MG63 (cell line): ENCODE measurements at regions not wholly inside any gene's neighbourhood (a gene's known extent, or its start where the extent isn't known, plus 50 kb on each side); places are given as distances from the start of the nearest gene placed in this dataset.
"Not testable (repeated sequence)": the region's sequence is repeated elsewhere in the genome, so short reads cannot be mapped to it uniquely, and the experiment has no call there.

Source experiments
- DNase-seq: peaks from one replicate; pipeline ENCODE4 v3.0.0-alpha.2; 2020
- H3K27me3 ChIP-seq: fragments of 250-450 bp; sonication (Bioruptor Pico); 2 replicates; pipeline ENCODE4 v1.5.1; 2020; ENCODE audit warnings: mild to moderate bottlenecking, moderate library complexity
- H3K36me3 ChIP-seq: fragments of 250-450 bp; sonication (Bioruptor Pico); 2 replicates; pipeline ENCODE4 v1.5.1; 2020; ENCODE audit warnings: mild to moderate bottlenecking, moderate library complexity
- H3K4me3 ChIP-seq: fragments of 250-450 bp; sonication (Bioruptor Pico); 2 replicates; pipeline ENCODE4 v1.5.1; 2020; ENCODE audit warnings: mild to moderate bottlenecking, moderate library complexity
- H3K9me3 ChIP-seq: fragments of 250-450 bp; sonication (Bioruptor Pico); 2 replicates; pipeline ENCODE4 v1.5.1; 2020; ENCODE audit warnings: mild to moderate bottlenecking, moderate library complexity

DNA sequence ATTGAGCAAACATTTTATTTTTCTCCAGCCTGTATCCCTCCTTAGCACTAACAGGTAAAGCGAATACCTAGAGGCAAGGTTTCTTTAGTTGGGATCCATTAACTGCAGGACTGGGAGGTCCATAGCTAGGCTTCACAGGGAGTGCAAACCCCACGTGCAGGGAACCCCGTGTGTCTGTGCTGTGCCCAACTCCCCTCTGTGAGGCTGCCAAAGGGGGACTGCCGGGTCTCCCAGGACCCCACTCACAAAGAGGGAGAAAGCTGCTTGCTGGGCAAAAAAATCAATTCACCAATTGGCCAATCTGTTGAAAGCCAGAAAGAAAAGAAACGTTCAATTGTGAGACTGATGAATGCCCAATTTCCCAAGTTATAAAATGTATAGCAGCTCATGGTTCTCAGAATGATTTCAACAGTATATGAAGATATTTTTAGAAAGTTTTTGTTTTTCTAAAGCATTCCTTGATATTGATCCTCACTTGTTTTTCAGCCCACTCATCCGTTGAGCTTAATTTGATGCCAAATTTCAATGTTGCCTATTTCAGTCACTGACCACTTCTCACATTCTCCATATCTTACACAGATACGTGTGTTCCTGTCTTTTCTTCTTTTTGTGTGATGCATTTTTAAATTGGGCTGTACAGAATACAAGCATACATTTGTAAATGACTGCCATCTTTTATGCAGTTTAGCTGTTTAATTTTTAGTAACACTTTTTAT is 202.7 kb upstream of the PRSS58 start:
- no peaks in the 10 kb centered on the region for H3K36me3 ChIP-seq
- no peaks in the 10 kb centered on the region for H3K27me3 ChIP-seq
- H3K9me3 ChIP-seq = no peaks in the 10 kb centered on the region
- no peak overlapping the region for H3K4me3 ChIP-seq
- no peak for DNase-seq

DNA sequence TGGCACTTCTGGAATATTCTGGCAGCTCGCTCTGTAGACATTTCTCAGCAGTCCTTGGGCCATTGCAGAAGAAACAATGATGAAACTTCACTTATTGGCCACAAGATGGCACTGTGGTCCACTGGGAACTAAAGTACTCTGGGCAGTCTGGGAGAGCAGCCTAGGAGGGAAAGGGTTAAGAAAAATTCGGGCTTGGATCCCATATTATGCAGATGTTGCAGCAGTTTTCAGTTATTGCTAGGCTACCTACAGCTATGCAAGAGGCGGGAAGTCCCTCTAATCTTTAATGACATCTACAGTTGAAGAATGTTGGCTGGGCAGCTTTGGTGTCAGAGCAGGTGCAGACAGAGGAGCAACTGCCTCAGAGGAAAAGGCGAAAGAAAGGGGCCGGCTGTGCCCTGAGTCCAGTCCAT is 201.7 kb upstream of the PRSS58 start:
- Histone ChIP-seq H3K27me3 (no peaks in the 10 kb centered on the region), H3K36me3 (no peaks in the 10 kb centered on the region), H3K4me3 (no peak overlapping the region), H3K9me3 (no peaks in the 10 kb centered on the region)
- peak; percentile 9 for DNase-seq

GRCh38 chr7:142457146-142457703 is 199.4 kb upstream of the PRSS58 start:
- no peak overlapping the region for H3K4me3 ChIP-seq
- no peak for DNase-seq
- H3K27me3 ChIP-seq = no peaks in the 10 kb centered on the region
- no peaks in the 10 kb centered on the region for H3K9me3 ChIP-seq
- H3K36me3 ChIP-seq = no peaks in the 10 kb centered on the region

DNA sequence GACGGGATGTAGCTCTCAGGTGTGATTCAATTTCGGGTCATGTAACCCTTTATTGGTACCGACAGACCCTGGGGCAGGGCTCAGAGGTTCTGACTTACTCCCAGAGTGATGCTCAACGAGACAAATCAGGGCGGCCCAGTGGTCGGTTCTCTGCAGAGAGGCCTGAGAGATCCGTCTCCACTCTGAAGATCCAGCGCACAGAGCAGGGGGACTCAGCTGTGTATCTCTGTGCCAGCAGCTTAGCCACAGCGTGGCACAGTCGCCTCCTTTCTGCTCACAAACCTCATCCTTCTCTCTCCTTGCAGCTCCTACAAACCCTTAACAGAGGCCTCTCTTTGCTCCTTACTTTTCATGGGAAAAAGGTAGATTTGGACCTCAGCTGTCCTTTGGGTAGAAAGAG is 197.5 kb upstream of the PRSS58 start:
- DNase-seq = no peak
- Histone ChIP-seq H3K36me3 (no peaks in the 10 kb centered on the region), H3K9me3 (no peaks in the 10 kb centered on the region)

GRCh38 chr7:142454862-142455261 is 197.0 kb upstream of the PRSS58 start:
- no peaks in the 10 kb centered on the region for H3K27me3 ChIP-seq
- no peak for DNase-seq
- H3K4me3 ChIP-seq = no peak overlapping the region
- no peaks in the 10 kb centered on the region for H3K36me3 ChIP-seq
- H3K9me3 ChIP-seq = no peaks in the 10 kb centered on the region

More for the DNA sequence above, 197.5 kb upstream of the PRSS58 start:
- Histone ChIP-seq H3K4me3 (no peak overlapping the region), H3K27me3 (no peaks in the 10 kb centered on the region)

- no peaks in the 10 kb centered on the region for H3K36me3 ChIP-seq
- no peaks in the 10 kb centered on the region for H3K9me3 ChIP-seq
- no peaks in the 10 kb centered on the region for H3K27me3 ChIP-seq
- DNase-seq = no peak
- H3K4me3 ChIP-seq = no peak overlapping the region
Observed at GRCh38 chr7:142452791-142453190, 194.9 kb upstream of the PRSS58 start.

DNA sequence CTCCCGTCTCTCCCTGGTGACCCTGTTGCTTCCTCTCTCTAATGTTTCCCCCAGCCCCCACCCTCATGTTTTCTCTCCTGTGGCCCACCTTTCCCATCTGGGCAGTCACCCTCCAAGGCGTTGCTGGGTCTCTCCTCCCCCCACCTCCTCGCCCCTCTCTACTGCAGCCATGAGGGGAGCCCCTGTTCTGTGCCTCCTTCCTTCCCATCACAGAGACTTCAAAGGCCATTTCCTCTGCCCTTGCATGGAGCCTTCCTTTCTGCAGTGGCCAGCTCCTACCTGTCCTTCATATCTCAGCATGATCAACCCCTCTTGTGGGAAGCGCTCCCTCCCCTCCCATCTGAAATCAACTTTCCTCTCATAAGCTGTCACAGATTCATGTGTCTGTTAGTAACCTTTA is 194.0 kb upstream of the PRSS58 start:
- H3K27me3 ChIP-seq = no peaks in the 10 kb centered on the region
- H3K4me3 ChIP-seq = no peak overlapping the region
- no peak for DNase-seq
- H3K36me3 ChIP-seq = no peaks in the 10 kb centered on the region
- H3K9me3 ChIP-seq = no peaks in the 10 kb centered on the region

DNA sequence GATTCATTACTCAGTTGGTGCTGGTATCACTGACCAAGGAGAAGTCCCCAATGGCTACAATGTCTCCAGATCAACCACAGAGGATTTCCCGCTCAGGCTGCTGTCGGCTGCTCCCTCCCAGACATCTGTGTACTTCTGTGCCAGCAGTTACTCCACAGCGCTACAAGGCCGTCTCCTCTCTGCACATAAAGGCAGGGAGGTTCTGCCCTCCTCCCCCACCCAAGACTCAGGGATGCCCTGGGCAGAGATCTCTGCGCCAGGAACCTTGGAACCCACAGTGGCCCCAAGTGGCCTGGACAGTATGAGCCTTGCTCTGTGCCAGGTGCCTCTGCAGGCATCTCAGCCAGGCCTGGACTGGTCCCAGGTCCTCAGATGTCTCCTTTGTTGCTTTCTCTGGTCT is 193.4 kb upstream of the PRSS58 start:
- no peak for DNase-seq
- Histone ChIP-seq H3K27me3 (no peaks in the 10 kb centered on the region), H3K9me3 (no peaks in the 10 kb centered on the region), H3K36me3 (no peaks in the 10 kb centered on the region), H3K4me3 (no peak overlapping the region)

DNA sequence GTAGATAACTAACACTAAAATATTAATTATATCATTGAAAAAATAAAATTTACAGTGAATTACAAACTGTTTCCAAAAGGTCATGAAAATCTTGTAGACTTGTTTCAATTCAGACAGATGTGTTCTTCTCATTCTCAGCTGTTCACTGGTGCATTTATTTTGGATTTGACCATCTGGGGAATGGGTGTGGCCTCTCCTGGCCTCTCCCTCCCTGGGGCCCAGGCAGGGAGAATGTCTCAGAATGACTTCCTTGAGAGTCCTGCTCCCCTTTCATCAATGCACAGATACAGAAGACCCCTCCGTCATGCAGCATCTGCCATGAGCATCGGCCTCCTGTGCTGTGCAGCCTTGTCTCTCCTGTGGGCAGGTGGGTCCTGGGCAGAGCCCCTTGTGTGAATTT is 192.8 kb upstream of the PRSS58 start:
- Histone ChIP-seq H3K27me3 (no peaks in the 10 kb centered on the region), H3K36me3 (no peaks in the 10 kb centered on the region), H3K9me3 (no peaks in the 10 kb centered on the region), H3K4me3 (no peak overlapping the region)
- no peak for DNase-seq

DNA sequence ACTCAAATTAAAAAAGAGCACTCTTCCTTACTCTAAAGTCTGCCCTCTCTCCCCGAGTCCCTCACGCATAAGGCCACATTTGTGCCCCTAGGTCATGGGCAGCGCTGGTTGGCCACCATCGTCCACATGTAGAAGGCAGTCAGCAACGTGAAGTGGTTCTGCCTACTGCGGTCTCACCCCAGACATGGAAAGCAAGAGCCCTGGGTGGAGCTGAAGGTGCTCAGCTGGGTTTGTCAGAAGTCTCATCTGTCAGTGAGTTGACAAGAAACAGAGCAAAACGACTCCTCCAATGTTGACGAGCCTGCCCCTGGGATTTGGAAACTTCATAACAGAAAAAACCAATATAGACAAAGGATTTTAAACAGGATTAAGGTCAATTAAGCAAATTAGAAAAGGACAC is 192.3 kb upstream of the PRSS58 start:
- H3K4me3 ChIP-seq = no peak overlapping the region
- no peaks in the 10 kb centered on the region for H3K27me3 ChIP-seq
- no peaks in the 10 kb centered on the region for H3K36me3 ChIP-seq
- no peaks in the 10 kb centered on the region for H3K9me3 ChIP-seq
- no peak for DNase-seq

GRCh38 chr7:142448857-142449256 is 191.0 kb upstream of the PRSS58 start:
- DNase-seq, H3K9me3 ChIP-seq, H3K27me3 ChIP-seq, H3K36me3 ChIP-seq, H3K4me3 ChIP-seq: not testable (repeated sequence)

DNA sequence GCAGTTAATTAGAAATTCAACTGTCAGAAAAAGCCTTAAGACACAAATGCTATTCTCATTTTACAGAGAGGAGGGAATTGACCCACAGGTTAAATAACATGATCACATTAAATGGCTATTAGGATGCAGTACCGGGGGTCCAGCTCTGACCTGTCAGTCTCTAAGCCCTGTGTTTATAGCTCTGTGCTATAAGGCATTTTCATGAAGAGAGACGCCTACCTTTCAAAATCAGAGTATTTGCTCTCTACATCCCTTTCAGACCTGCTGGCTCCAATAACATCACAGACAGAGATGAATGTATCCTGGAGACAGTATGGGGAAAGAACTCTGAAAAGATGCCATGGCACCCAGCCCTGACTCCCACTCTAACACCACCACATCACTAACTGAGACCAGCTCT is 189.9 kb upstream of the PRSS58 start:
- H3K27me3 ChIP-seq = no peaks in the 10 kb centered on the region
- H3K9me3 ChIP-seq = no peaks in the 10 kb centered on the region
- DNase-seq = no peak
- H3K4me3 ChIP-seq = no peak overlapping the region
- H3K36me3 ChIP-seq = no peaks in the 10 kb centered on the region

DNA sequence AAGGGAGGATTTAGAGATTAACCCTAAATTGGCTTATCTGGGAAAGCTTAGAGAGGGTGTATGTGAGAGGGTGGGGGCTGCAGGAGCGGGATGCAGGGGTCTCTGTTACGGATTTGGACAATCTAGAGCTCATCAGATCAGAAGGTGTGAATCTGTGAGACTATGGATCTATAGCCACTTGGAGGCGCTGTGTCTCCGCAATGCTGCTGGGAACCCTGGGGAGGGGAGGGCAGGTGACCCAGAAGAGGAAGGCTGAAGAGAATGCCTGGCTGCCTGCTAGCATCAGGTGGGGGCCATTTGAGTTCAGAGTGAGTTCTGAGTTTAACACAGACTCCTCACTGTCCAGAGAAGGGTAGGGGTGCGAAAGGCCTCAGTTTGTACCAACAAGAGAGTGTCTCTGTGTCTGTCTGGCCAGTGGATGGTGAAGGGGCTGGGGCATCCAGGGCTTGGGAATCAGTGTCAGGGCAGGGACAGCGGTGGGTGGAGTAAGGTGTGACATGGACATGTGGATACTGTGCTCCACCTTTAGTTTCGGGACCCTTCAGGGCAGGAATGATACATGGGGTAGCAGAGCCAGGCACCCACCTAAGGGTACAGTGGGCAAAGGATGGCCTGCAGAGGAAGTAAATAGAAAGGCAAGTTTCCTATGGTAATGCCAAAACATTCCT is 187.3 kb upstream of the PRSS58 start:
- H3K4me3 ChIP-seq = no peak overlapping the region
- H3K36me3 ChIP-seq = no peaks in the 10 kb centered on the region
- DNase-seq = no peak
- H3K9me3 ChIP-seq = no peaks in the 10 kb centered on the region
- no peaks in the 10 kb centered on the region for H3K27me3 ChIP-seq

- Histone ChIP-seq H3K27me3 (no peaks in the 10 kb centered on the region), H3K36me3 (no peaks in the 10 kb centered on the region), H3K4me3 (no peak overlapping the region), H3K9me3 (no peaks in the 10 kb centered on the region)
- no peak for DNase-seq
Observed at GRCh38 chr7:142443216-142444010, 185.6 kb upstream of the PRSS58 start.

GRCh38 chr7:142442396-142442795 is 184.5 kb upstream of the PRSS58 start:
- Histone ChIP-seq H3K36me3 (no peaks in the 10 kb centered on the region), H3K27me3 (no peaks in the 10 kb centered on the region), H3K4me3 (no peak overlapping the region), H3K9me3 (no peaks in the 10 kb centered on the region)
- DNase-seq = no peak

DNA sequence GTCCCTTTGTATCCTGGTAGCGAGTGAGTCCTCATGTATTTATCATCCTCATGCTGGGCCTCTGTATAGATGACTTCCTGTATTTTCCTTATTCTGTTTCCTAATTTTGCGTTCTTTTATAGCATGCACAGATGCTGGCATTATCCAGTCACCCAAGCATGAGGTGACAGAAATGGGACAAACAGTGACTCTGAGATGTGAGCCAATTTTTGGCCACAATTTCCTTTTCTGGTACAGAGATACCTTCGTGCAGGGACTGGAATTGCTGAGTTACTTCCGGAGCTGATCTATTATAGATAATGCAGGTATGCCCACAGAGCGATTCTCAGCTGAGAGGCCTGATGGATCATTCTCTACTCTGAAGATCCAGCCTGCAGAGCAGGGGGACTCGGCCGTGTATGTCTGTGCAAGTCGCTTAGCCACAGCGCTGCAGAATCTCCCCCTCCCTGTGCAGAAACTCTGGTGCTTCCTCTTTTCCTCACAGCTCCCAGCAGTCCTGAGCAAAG is 183.1 kb upstream of the PRSS58 start:
- DNase-seq = no peak
- Histone ChIP-seq H3K27me3 (no peaks in the 10 kb centered on the region), H3K9me3 (no peaks in the 10 kb centered on the region), H3K4me3 (no peak overlapping the region), H3K36me3 (no peaks in the 10 kb centered on the region)

DNA sequence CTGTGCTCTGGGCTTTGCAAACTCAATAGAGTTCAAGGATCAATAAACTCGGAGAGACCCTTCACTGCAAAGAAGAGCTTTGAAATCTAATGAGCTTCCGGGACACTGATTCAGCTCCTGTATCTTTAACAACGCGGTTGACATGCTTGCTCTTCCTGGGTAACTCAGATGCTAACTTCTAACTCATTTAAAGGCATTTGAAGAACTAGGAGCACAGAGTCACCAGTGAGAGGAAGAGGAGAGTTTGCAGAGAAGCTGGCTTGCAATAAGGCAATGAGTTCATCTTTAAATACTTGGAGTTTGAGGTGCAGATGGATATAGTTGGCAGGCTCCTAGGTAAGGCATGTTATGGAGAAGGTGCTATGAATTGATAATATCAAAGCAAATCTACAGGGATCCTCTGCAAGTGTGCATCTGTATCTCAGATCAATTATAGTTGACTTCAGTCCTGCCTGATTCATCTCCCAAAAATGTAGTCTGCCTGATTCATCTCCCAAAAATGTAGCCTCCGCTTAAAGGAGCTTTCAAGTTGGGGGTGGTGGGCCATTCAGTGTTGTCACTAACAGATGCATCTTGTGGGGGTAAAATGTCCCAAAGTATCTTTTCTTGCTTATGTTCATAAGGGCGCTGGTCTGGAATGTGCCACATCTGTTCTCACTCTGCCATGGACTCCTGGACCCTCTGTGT is 182.5 kb upstream of the PRSS58 start:
- DNase-seq = peak; percentile 28
- Histone ChIP-seq H3K4me3 (no peak overlapping the region), H3K36me3 (no peaks in the 10 kb centered on the region), H3K9me3 (no peaks in the 10 kb centered on the region), H3K27me3 (no peaks in the 10 kb centered on the region)
